H9 (cell line): ENCODE measurements at regions not wholly inside any gene's neighbourhood (a gene's known extent, or its start where the extent isn't known, plus 50 kb on each side); places are given as distances from the start of the nearest gene placed in this dataset.

Source experiments
- DNase-seq: peaks from one replicate; pipeline ENCODE4 v3.0.0-alpha.2; 2017
- H2AFZ ChIP-seq: one replicate; pipeline ENCODE4 v1.6.1; 2013; ENCODE audit warnings: mild to moderate bottlenecking, low read length, control low read depth, moderate library complexity
- H2AK5ac ChIP-seq: 2 replicates; pipeline ENCODE4 v1.6.1; 2013; ENCODE audit warnings: low read length, control low read depth, mixed read lengths; ENCODE audit not compliant: insufficient read length
- H2BK120ac ChIP-seq: one replicate; pipeline ENCODE4 v1.6.1; 2013; ENCODE audit warnings: low read depth, mild to moderate bottlenecking, low read length, control low read depth, inconsistent platforms; ENCODE audit not compliant: poor library complexity, severe bottlenecking
- H2BK12ac ChIP-seq: 2 replicates; pipeline ENCODE4 v1.6.1; 2013; ENCODE audit warnings: low read length, control low read depth, mixed read lengths, low read depth; ENCODE audit not compliant: insufficient read length
- H2BK15ac ChIP-seq: 2 replicates; pipeline ENCODE4 v1.6.1; 2013; ENCODE audit warnings: low read depth, low read length, control low read depth
- H2BK20ac ChIP-seq: one replicate; pipeline ENCODE4 v1.6.1; 2013; ENCODE audit warnings: low read depth, mild to moderate bottlenecking, low read length, control low read depth, inconsistent platforms; ENCODE audit not compliant: poor library complexity, severe bottlenecking
- H2BK5ac ChIP-seq: 2 replicates; pipeline ENCODE4 v1.6.1; 2013; ENCODE audit warnings: low read length, control low read depth, mixed read lengths; ENCODE audit not compliant: insufficient read length
- H3K14ac ChIP-seq: 2 replicates; pipeline ENCODE4 v1.6.1; 2013; ENCODE audit warnings: low read length, control low read depth; ENCODE audit not compliant: insufficient read depth
- H3K18ac ChIP-seq: 2 replicates; pipeline ENCODE4 v1.6.1; 2013; ENCODE audit warnings: low read depth, mild to moderate bottlenecking, mixed read lengths, low read length, control low read depth; ENCODE audit not compliant: insufficient read length
- H3K23ac ChIP-seq: 2 replicates; pipeline ENCODE4 v1.6.1; 2013; ENCODE audit warnings: low read length, control low read depth, mixed read lengths, low read depth; ENCODE audit not compliant: insufficient read length
- H3K23me2 ChIP-seq: 2 replicates; pipeline ENCODE4 v1.6.1; 2013; ENCODE audit warnings: low read depth, mild to moderate bottlenecking, mixed read lengths, low read length, control low read depth; ENCODE audit not compliant: insufficient read length, poor library complexity, severe bottlenecking
- H3K27ac ChIP-seq: 2 replicates; pipeline ENCODE4 v1.5.1; 2013; ENCODE audit warnings: low read length, control low read depth, mixed read lengths, low read depth; ENCODE audit not compliant: insufficient read length
- H3K27me3 ChIP-seq: 2 replicates; pipeline ENCODE4 v1.6.1; 2013; ENCODE audit warnings: low read length, control low read depth, inconsistent platforms; ENCODE audit not compliant: insufficient read depth
- H3K4ac ChIP-seq: 2 replicates; pipeline ENCODE4 v1.6.1; 2013; ENCODE audit warnings: low read depth, mild to moderate bottlenecking, control low read depth, inconsistent platforms, low read length, moderate library complexity
- H3K4me1 ChIP-seq: 2 replicates; pipeline ENCODE4 v1.6.1; 2013; ENCODE audit warnings: low read length, control low read depth, inconsistent platforms; ENCODE audit not compliant: insufficient read depth
- H3K4me2 ChIP-seq: 2 replicates; pipeline ENCODE4 v1.6.1; 2013; ENCODE audit warnings: low read length, control low read depth, mixed read lengths; ENCODE audit not compliant: insufficient read length, insufficient read depth
- H3K56ac ChIP-seq: 2 replicates; pipeline ENCODE4 v1.6.1; 2013; ENCODE audit warnings: low read depth, mild to moderate bottlenecking, mixed read lengths, low read length, control low read depth; ENCODE audit not compliant: insufficient read length
- H3K79me1 ChIP-seq: 2 replicates; pipeline ENCODE4 v1.6.1; 2013; ENCODE audit warnings: low read depth, mild to moderate bottlenecking, moderate library complexity, low read length, control low read depth, inconsistent platforms; ENCODE audit not compliant: insufficient read depth, poor library complexity, severe bottlenecking
- H3K79me2 ChIP-seq: 2 replicates; pipeline ENCODE4 v1.6.1; 2013; ENCODE audit warnings: low read length, control low read depth, inconsistent platforms; ENCODE audit not compliant: insufficient read depth
- H3K9ac ChIP-seq: 2 replicates; pipeline ENCODE4 v1.6.1; 2013; ENCODE audit warnings: low read length, control low read depth, mixed read lengths; ENCODE audit not compliant: insufficient read length; ENCODE audit errors: extremely low read depth
- H3K9me3 ChIP-seq: one replicate; pipeline ENCODE4 v1.6.1; 2013; ENCODE audit warnings: low read depth, low read length, inconsistent platforms; ENCODE audit not compliant: control insufficient read depth
- H3T11ph ChIP-seq: one replicate; pipeline ENCODE4 v1.6.1; 2013; ENCODE audit warnings: mild to moderate bottlenecking, low read length, control low read depth, inconsistent platforms
- H4K20me1 ChIP-seq: one replicate; pipeline ENCODE4 v1.6.1; 2013; ENCODE audit not compliant: control insufficient read depth, insufficient read length, insufficient read depth
- H4K5ac ChIP-seq: 2 replicates; pipeline ENCODE4 v1.6.1; 2013; ENCODE audit warnings: low read depth, mild to moderate bottlenecking, mixed read lengths, low read length, control low read depth; ENCODE audit not compliant: insufficient read length
- H4K8ac ChIP-seq: replicated peaks from 2 replicates; pipeline ENCODE4 v1.6.1; 2013; ENCODE audit warnings: low read length, control low read depth, mixed read lengths, low read depth; ENCODE audit not compliant: insufficient read length
- H4K91ac ChIP-seq: 2 replicates; pipeline ENCODE4 v1.6.1; 2013; ENCODE audit warnings: low read depth, mild to moderate bottlenecking, moderate library complexity, mixed read lengths, low read length, control low read depth; ENCODE audit not compliant: insufficient read length
- H3K27ac Mint-ChIP-seq, 3 experiments: 2 replicates in 2 of 3; 3 replicates in 1 of 3; pipeline ENCODE4 v1.8.0; 2020 to 2021; ENCODE audit warnings: mixed read lengths in 3 of 3, mild to moderate bottlenecking in 1 of 3, moderate library complexity in 1 of 3
- H3K27me3 Mint-ChIP-seq: 2 replicates; pipeline ENCODE4 v1.8.0; 2021; ENCODE audit warnings: low read depth, mild to moderate bottlenecking, moderate library complexity, mixed read lengths
- H3K36me3 Mint-ChIP-seq, 3 experiments: 2 replicates in 2 of 3; 3 replicates in 1 of 3; pipeline ENCODE4 v1.8.0; 2020 to 2021; ENCODE audit warnings: low read depth in 3 of 3, mixed read lengths in 3 of 3; ENCODE audit not compliant: insufficient read depth in 1 of 3
- H3K4me1 Mint-ChIP-seq, 2 experiments: 2 replicates each; pipeline ENCODE4 v1.8.0; 2020; ENCODE audit warnings: mixed read lengths in 2 of 2
- H3K4me3 Mint-ChIP-seq, 2 experiments: 2 replicates in 1 of 2; 3 replicates in 1 of 2; pipeline ENCODE4 v1.8.0; 2020 to 2021; ENCODE audit warnings: mild to moderate bottlenecking in 2 of 2, mixed read lengths in 2 of 2, moderate library complexity in 1 of 2
- H3K9me3 Mint-ChIP-seq, 2 experiments: 2 replicates in 1 of 2; 3 replicates in 1 of 2; pipeline ENCODE4 v1.8.0; 2020; ENCODE audit warnings: mild to moderate bottlenecking in 2 of 2, mixed read lengths in 2 of 2, moderate library complexity in 1 of 2
- WGBS: extraction: QIAGEN DNeasy Blood & Tissue Kit; methylation state at CpG from one replicate; pipeline ENCODE4 v1.1.7; 2013; ENCODE audit warnings: missing lambda C conversion rate, low lambda C conversion rate, mixed read lengths; ENCODE audit not compliant: insufficient read length; ENCODE audit errors: extremely low coverage; 5-methylcytosine and 5-hydroxymethylcytosine counted together
- TF ChIP-seq, protein P1 (sequence below): fragments of 200-600 bp; sonication (generic); conservative IDR thresholded peaks from 3 replicates; pipeline ENCODE4 v1.8.0; 2021; ENCODE audit warnings: antibody characterized with exemption, mild to moderate bottlenecking

DNA sequence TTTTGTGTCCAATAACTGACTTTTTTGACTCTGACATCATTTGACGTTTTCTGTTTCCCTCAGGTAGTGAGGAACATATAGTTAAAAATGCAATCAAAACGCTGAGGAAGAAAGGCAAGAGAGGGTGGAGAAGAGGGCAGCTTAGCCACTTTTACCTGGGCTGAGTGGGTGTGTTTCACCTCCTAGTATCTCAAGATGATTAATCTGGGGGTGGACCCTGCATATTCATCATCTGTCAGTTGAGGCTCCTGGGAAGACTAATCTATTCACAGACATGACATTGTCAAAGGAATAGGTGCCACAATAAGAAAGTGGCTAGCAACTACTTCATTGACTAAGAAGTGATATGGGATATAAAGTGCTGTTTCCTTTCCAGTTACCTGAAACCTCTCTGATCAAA, 331.5 kb upstream of the RARB start:
- H2BK15ac ChIP-seq, result no peak overlapping the region
- no peak overlapping the region for H3T11ph ChIP-seq
- H3K4me1 Mint-ChIP-seq, result peaks cover 7 to 20% of the 10 kb centered on the region in 2 experiments
- no peak overlapping the region for H4K8ac ChIP-seq
- H4K5ac ChIP-seq, result no peak overlapping the region
- H3K27ac ChIP-seq, result no peak overlapping the region
- no peak for DNase-seq
- H3K4me3 Mint-ChIP-seq, result no peak overlapping the region
- H3K36me3 Mint-ChIP-seq, result no peaks in the 10 kb centered on the region; a peak in 1 of 7 replicates
- H2BK12ac ChIP-seq, result no peak overlapping the region
- no peak overlapping the region for H4K91ac ChIP-seq
- H4K20me1 ChIP-seq, result no peaks in the 10 kb centered on the region
- H3K9me3 Mint-ChIP-seq, result no peaks in the 10 kb centered on the region; a peak in 1 of 5 replicates
- no peak overlapping the region for H2AFZ ChIP-seq
- no peaks in the 10 kb centered on the region for H3K23me2 ChIP-seq
- no peak overlapping the region for H2BK20ac ChIP-seq
- no peaks in the 10 kb centered on the region for H3K27me3 ChIP-seq
- TF ChIP-seq, protein P1, sequence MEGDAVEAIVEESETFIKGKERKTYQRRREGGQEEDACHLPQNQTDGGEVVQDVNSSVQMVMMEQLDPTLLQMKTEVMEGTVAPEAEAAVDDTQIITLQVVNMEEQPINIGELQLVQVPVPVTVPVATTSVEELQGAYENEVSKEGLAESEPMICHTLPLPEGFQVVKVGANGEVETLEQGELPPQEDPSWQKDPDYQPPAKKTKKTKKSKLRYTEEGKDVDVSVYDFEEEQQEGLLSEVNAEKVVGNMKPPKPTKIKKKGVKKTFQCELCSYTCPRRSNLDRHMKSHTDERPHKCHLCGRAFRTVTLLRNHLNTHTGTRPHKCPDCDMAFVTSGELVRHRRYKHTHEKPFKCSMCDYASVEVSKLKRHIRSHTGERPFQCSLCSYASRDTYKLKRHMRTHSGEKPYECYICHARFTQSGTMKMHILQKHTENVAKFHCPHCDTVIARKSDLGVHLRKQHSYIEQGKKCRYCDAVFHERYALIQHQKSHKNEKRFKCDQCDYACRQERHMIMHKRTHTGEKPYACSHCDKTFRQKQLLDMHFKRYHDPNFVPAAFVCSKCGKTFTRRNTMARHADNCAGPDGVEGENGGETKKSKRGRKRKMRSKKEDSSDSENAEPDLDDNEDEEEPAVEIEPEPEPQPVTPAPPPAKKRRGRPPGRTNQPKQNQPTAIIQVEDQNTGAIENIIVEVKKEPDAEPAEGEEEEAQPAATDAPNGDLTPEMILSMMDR, result no peak
- H3K4me2 ChIP-seq, result no peak overlapping the region
- no peak overlapping the region for H3K27ac Mint-ChIP-seq
- no peaks in the 10 kb centered on the region for H3K9me3 ChIP-seq
- H3K79me2 ChIP-seq, result no peaks in the 10 kb centered on the region
- H2AK5ac ChIP-seq, result no peak overlapping the region
- no peak overlapping the region for H3K56ac ChIP-seq
- H3K14ac ChIP-seq, result no peak overlapping the region
- H3K4ac ChIP-seq, result no peak overlapping the region
- H3K23ac ChIP-seq, result no peak overlapping the region
- no peaks in the 10 kb centered on the region for H3K27me3 Mint-ChIP-seq
- WGBS, result no CpG with 5 or more reads among the region's 2 CpGs
- H3K18ac ChIP-seq, result no peak overlapping the region
- no peak overlapping the region for H3K9ac ChIP-seq
- no peak overlapping the region for H2BK5ac ChIP-seq
- H3K4me1 ChIP-seq, result no peaks in the 10 kb centered on the region; the same call in 1 of the 2 replicates
- no peaks in the 10 kb centered on the region for H3K79me1 ChIP-seq
- H2BK120ac ChIP-seq, result no peak overlapping the region
